AML-193 (cell line): ENCODE measurements at regions not wholly inside any gene's neighbourhood (a gene's known extent, or its start where the extent isn't known, plus 50 kb on each side); places are given as distances from the start of the nearest gene placed in this dataset.
A peak's percentile ranks its signal among the peaks of the same experiment; 100 is the strongest.
"Not testable (repeated sequence)": the region's sequence is repeated elsewhere in the genome, so short reads cannot be mapped to it uniquely, and the experiment has no call there.

Experiments used
- DNase-seq, 2 experiments: peaks; one replicate each; lab custom pipeline; 2025; lab: John Stamatoyannopoulos, UW

GRCh38 chr11:22920939-22921565 is 60.8 kb upstream of the CCDC179 start:
- peak; percentile 21 to 39 for DNase-seq

DNA sequence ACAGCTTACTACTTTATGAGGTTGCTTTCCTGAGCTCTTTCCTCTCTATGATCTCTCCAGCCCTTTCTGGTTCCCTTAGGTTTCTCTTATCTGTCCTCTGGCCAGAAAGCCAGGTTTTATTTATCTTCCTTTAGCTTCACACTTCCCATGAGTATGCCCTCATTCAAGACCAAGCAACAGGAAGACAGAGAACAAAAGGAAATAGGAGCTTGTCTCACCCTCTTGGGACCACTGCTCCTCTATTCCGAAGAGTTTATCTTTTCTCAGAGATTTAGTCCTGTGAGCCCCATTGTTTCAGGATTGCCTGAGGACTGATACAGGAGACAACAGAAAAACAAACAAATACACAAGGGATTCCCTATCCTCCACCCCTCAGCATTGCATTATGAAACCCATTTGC is 62.4 kb upstream of the CCDC179 start:
- no peak for DNase-seq

- no peak for DNase-seq
Observed at GRCh38 chr11:22923561-22923960, 63.3 kb upstream of the CCDC179 start.

DNA sequence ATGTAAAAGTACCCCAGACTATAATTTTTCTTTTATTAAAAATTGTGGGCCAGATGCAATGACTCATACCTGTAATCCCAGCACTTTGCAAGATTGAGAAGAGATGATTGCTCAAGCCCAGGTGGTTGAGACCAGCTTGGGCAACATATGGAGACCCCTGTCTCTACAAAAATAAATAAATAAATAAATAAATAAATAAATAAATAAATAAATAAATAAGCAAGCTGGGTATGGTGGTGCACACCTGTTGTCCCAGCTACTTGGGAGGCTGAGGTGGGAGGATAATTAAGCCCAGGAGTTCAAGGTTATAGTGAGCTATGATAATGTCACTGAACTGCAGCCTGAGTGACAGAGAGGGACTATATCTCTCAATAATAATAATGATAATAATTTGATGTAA is 66.1 kb upstream of the CCDC179 start:
- no peak for DNase-seq

- DNase-seq, result no peak
Observed at GRCh38 chr11:22927793-22928192, 67.5 kb upstream of the CCDC179 start.

- no peak for DNase-seq
Observed at GRCh38 chr11:22928207-22928917, 68.1 kb upstream of the CCDC179 start.

GRCh38 chr11:22930816-22931594 is 70.7 kb upstream of the CCDC179 start:
- no peak for DNase-seq

DNA sequence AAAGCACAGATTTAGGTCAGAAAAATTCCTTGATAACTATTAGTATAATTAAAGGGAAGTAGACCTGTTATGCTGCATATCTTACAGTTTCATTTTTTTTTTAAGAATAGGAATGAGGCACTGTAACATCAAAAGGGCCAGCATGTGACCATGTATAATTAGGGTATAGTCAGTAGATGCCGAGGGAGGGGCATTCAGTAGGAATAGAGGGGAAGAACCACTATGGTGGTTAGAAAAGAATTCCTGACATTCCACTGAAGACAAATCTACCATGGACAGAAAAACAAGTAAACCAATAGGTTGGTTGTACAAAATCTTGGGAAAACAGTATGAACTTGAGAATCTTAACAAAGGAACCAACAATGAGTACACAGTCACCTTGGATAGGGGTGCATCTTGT is 78.4 kb upstream of the CCDC179 start:
- no peak for DNase-seq

DNA sequence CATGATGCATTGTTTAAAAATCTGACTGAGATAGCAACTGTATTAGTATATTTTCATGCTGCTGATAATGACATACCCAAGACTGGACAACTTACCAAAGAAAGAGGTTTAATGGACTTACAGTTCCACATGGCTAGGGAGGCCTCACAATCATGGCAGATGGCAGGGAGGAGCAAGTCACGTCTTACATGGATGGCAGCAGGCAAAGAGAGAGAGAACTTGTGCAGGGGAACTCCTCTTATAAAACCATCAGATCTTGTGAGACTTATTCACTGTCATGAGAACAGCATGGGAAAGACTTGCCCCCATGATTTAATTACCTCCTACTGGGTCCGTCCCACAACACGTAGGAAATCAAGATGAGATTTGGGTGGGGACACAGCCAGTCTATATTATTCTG is 81.3 kb upstream of the CCDC179 start:
- not testable (repeated sequence) for DNase-seq

DNA sequence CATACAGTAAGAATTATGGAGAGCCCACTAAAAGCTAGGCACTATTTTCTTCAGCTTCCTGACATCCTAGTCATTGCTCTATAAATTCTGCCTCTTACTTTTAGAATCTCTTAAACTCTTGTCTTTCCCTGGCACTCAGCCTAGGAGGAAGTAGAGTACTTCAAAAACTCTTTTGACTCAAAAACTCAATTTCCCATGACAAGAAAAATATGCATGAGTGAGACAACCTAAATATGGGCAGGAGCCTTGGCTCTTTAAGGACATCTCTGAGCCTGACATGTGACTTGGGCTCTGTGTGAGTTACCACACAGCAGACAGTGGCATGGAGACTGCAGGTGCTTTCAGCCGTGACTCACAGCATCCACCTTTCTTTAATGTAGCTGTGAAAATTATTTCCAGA is 97.5 kb upstream of the CCDC179 start:
- no peak for DNase-seq

DNA sequence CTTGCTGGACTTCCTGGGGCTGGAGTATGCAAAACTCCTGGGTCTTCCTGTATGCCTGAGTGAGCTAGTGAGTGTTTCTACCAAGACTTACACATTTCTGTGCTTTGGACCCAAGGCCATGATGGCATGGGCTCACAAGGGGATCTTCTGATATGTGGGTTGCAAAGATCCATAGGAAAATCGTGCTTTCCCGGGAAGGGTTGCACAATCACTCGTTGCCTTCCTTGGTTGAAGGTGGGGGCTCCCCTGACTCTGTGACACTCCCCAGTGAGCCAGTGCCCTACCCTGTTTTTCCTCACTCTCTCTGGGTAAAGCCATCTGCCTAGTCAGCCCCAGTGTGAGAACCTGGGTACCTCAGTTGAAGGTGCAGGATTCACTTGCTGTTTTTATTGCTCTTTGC is 114.0 kb upstream of the CCDC179 start:
- no peak for DNase-seq

GRCh38 chr11:22976146-22976545 is 115.9 kb upstream of the CCDC179 start:
- peak; percentile 27 to 35 for DNase-seq

GRCh38 chr11:22982903-22983302 is 122.6 kb upstream of the CCDC179 start:
- no peak for DNase-seq

GRCh38 chr11:22984045-22984444 is 123.8 kb upstream of the CCDC179 start:
- no peak for DNase-seq

- no peak for DNase-seq
Observed at GRCh38 chr11:22989371-22989770, 129.1 kb upstream of the CCDC179 start.

GRCh38 chr11:22991196-22991595 is 130.9 kb upstream of the CCDC179 start:
- DNase-seq, result no peak

DNA sequence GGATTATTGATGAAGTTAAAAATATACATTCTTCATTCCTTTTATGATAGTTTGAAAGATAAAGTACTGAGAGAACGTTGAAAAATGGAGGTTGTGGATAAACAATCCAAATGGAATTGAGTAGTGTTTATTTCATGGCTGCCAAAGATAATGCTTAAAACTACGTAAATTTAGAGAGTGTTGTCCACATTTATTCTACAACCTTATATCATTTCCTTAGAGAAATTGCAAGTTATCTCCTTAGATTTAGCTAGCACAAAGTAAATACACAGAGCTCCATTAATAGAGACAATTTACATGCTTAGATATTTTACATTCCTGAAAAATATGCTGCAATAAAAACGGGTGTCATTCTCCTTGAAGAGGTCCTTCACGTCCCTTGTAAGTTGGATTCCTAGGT is 146.5 kb upstream of the CCDC179 start:
- no peak for DNase-seq

DNA sequence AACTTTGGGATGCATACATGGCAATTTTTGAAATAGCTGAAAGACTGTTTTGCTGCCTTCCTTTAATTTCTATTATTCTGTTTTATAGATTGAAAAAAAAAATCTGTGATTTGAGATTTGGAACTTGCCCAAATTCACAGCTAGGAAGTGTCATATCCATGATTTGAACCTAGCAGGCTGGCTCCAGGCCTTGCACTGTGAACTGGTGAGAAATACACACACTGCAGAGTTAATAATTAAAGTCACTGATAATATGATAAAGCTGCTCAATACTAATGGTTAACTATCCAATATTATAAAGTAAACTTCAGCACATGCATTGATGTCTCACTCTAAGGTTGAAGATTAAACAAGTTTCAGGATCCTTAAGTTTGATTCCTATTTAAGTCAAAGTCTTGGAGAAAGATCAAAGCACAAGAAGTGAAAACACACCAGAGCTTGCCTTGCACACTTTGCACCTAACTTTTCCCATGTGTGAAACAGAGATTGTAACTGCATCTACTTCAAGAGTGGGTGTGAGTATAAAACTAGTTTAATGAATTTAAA is 150.6 kb upstream of the CCDC179 start:
- DNase-seq, result no peak

DNA sequence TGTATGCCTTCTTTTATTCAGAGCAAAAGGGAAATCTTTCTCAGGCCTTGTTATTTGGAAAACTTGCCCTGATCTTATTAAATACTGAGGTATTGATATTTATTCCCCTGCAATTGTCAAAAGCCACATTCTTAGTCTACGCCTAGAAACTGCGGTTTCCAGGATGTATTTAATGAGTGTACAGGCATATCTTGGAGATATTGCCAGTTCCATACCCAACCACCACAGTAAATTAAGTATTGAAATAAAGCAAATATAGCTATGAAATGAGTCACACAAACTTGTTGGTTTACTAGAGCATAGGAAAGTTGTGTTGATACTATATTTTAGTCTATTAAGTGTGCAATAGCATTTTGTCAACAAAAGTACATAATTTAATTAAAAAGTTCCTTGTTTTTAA is 152.7 kb upstream of the CCDC179 start:
- no peak for DNase-seq

DNA sequence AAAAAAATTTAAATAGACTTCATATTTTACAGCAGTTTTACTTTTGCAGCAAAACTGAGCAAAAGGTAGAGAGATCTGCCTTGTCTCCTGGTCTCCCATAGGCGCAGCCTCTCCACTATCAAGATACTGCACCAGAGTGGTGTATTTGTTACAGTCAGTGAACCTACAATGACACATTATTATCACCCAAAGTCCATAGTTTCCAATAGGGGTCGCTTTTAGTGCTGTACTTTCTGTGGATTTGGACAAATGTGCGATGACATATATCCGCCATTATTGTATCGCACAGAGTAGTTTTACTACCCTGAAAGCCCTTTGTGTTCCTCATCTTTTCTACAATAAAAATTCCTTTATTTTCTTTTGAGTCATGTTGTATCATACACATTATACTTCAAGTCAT is 153.2 kb upstream of the CCDC179 start:
- DNase-seq, result no peak

GRCh38 chr11:23021287-23021863 is 161.1 kb upstream of the CCDC179 start:
- DNase-seq, result peak in 1 of 2 experiments; percentile 4

DNA sequence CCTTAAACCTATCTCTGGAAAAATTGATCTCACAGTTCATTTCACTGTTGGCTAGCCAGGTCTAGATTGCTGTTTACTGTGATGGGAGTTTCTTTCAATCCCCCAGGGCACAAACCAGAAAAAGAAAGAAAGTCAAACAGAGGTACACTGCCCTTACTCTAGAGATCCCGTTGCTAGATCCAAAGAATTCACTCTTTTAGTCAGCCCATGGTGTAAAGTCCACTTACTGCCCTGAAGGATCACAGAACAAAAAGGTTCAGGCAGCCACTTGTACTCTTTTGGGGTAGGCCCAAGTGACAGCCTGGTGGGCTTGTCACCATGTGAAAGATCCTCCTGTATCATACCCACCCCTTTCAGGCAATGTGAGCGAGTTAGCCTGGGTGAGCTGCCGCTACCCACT is 162.6 kb upstream of the CCDC179 start:
- DNase-seq, result no peak

GRCh38 chr11:23023319-23023718 is 163.0 kb upstream of the CCDC179 start:
- DNase-seq, result no peak
